ENCODE measurements at regions not wholly inside any gene's neighbourhood (a gene's known extent, or its start where the extent isn't known, plus 50 kb on each side); places are given as distances from the start of the nearest gene placed in this dataset.

GRCh38 chr15:95162967-95163531, 931.7 kb downstream of the MCTP2 start:
- TF ChIP-seq CTCF (conservative IDR thresholded peaks at IDR 0.05; ENCODE audit: low read depth, low read length) (no peak), EZH2 (IDR thresholded peaks at IDR 0.05; ENCODE audit: borderline replicate concordance, low read depth, low read length, poor library complexity, severe bottlenecking) (no peak)
